Activated T-helper 1 cell treated with anti-CD3 and anti-CD28 coated beads, Interleukin-12 subunit alpha, Interleukin-12 subunit beta, Interleukin-2, Interleukin-4 antibody, amounts not matched to agents 30 ng/mL and 10 ng/mL and 1 ng/mL, durations not matched to agents 14 hours and 24 hours and 36 hours (primary cell): ENCODE measurements at regions not wholly inside any gene's neighbourhood (a gene's known extent, or its start where the extent isn't known, plus 50 kb on each side); places are given as distances from the start of the nearest gene placed in this dataset.
"Not testable (repeated sequence)": the region's sequence is repeated elsewhere in the genome, so short reads cannot be mapped to it uniquely, and the experiment has no call there.

ENCODE experiments used
- DNase-seq: peaks from one replicate; pipeline ENCODE4 v3.0.0; 2021; ENCODE audit warnings: low spot score
- H3K27ac Mint-ChIP-seq: one replicate; pipeline ENCODE4 v1.8.0; 2021; ENCODE audit warnings: mild to moderate bottlenecking, mixed read lengths
- H3K27me3 Mint-ChIP-seq: one replicate; pipeline ENCODE4 v1.8.0; 2022; ENCODE audit warnings: mild to moderate bottlenecking, moderate library complexity, mixed read lengths; ENCODE audit not compliant: insufficient read depth
- H3K36me3 Mint-ChIP-seq: one replicate; pipeline ENCODE4 v1.8.0; 2021; ENCODE audit warnings: low read depth, mixed read lengths
- H3K4me1 Mint-ChIP-seq: one replicate; pipeline ENCODE4 v1.8.0; 2021; ENCODE audit warnings: low read depth, mixed read lengths
- H3K4me3 Mint-ChIP-seq: one replicate; pipeline ENCODE4 v1.8.0; 2021; ENCODE audit warnings: mild to moderate bottlenecking, moderate library complexity, mixed read lengths
- H3K9me3 Mint-ChIP-seq: one replicate; pipeline ENCODE4 v1.8.0; 2021; ENCODE audit warnings: mixed read lengths
- intact Hi-C: fragments of 100-400 bp; cut with micrococcal nuclease; formaldehyde crosslinking; loops from one replicate; pipeline ENCODE4 v1.15.1; 2024

GRCh38 chr4:165548702-165549101 lies 169.9 kb downstream of the CPE start:
- DNase-seq = no peak
- intact Hi-C loops = no loop called here
- Mint-ChIP-seq H3K27ac (no peak overlapping the region), H3K4me1 (no peaks in the 10 kb centered on the region), H3K36me3 (no peaks in the 10 kb centered on the region), H3K27me3 (no peaks in the 10 kb centered on the region), H3K9me3 (no peaks in the 10 kb centered on the region), H3K4me3 (no peak overlapping the region)

- no peak for DNase-seq
- Mint-ChIP-seq H3K9me3 (no peaks in the 10 kb centered on the region), H3K4me1 (no peaks in the 10 kb centered on the region), H3K27ac (no peak overlapping the region), H3K36me3 (no peaks in the 10 kb centered on the region), H3K27me3 (no peaks in the 10 kb centered on the region), H3K4me3 (no peak overlapping the region)
- intact Hi-C loops = no loop called here
Observed at GRCh38 chr4:165553221-165553810, 174.5 kb downstream of the CPE start.

- no peak for DNase-seq
- Mint-ChIP-seq H3K4me1 (no peaks in the 10 kb centered on the region), H3K4me3 (no peak overlapping the region), H3K27me3 (no peaks in the 10 kb centered on the region), H3K9me3 (no peaks in the 10 kb centered on the region), H3K27ac (no peak overlapping the region), H3K36me3 (no peaks in the 10 kb centered on the region)
- intact Hi-C loops = no loop called here
Observed at GRCh38 chr4:165555302-165555701, 176.5 kb downstream of the CPE start.

GRCh38 chr4:165556383-165556782 lies 177.6 kb downstream of the CPE start:
- Mint-ChIP-seq H3K36me3 (no peaks in the 10 kb centered on the region), H3K4me3 (no peak overlapping the region), H3K4me1 (no peaks in the 10 kb centered on the region), H3K27ac (no peak overlapping the region), H3K9me3 (no peaks in the 10 kb centered on the region), H3K27me3 (no peaks in the 10 kb centered on the region)
- DNase-seq = no peak
- intact Hi-C loops = no loop called here

GRCh38 chr4:165560941-165561340 lies 182.1 kb downstream of the CPE start:
- H3K9me3 Mint-ChIP-seq = no peaks in the 10 kb centered on the region
- intact Hi-C loops = no loop called here
- H3K27me3 Mint-ChIP-seq = peaks cover under 1% of the 10 kb centered on the region
- DNase-seq = no peak
- no peaks in the 10 kb centered on the region for H3K36me3 Mint-ChIP-seq
- no peaks in the 10 kb centered on the region for H3K4me1 Mint-ChIP-seq
- no peak overlapping the region for H3K4me3 Mint-ChIP-seq
- no peak overlapping the region for H3K27ac Mint-ChIP-seq

GRCh38 chr4:165563851-165564250 lies 185.0 kb downstream of the CPE start:
- H3K36me3 Mint-ChIP-seq = no peaks in the 10 kb centered on the region
- no peak overlapping the region for H3K27ac Mint-ChIP-seq
- H3K4me1 Mint-ChIP-seq = no peaks in the 10 kb centered on the region
- DNase-seq = no peak
- H3K27me3 Mint-ChIP-seq = peaks cover 2% of the 10 kb centered on the region
- no peak overlapping the region for H3K4me3 Mint-ChIP-seq
- no peaks in the 10 kb centered on the region for H3K9me3 Mint-ChIP-seq
- intact Hi-C loops = no loop called here

- no peak for DNase-seq
- Mint-ChIP-seq H3K27me3 (peaks cover 2% of the 10 kb centered on the region), H3K27ac (no peak overlapping the region), H3K4me1 (no peaks in the 10 kb centered on the region), H3K4me3 (no peak overlapping the region), H3K36me3 (no peaks in the 10 kb centered on the region), H3K9me3 (no peaks in the 10 kb centered on the region)
- intact Hi-C loops = no loop called here
Observed at GRCh38 chr4:165569031-165569430, 190.2 kb downstream of the CPE start.

GRCh38 chr4:165571476-165571875 lies 192.7 kb downstream of the CPE start:
- DNase-seq, H3K36me3 Mint-ChIP-seq, H3K4me1 Mint-ChIP-seq, H3K27ac Mint-ChIP-seq, H3K9me3 Mint-ChIP-seq, intact Hi-C loops, H3K4me3 Mint-ChIP-seq, H3K27me3 Mint-ChIP-seq: not testable (repeated sequence)

- H3K27me3 Mint-ChIP-seq = no peaks in the 10 kb centered on the region
- no peaks in the 10 kb centered on the region for H3K4me1 Mint-ChIP-seq
- no peaks in the 10 kb centered on the region for H3K36me3 Mint-ChIP-seq
- H3K4me3 Mint-ChIP-seq = no peak overlapping the region
- intact Hi-C loops = no loop called here
- no peak for DNase-seq
- H3K27ac Mint-ChIP-seq = no peak overlapping the region
- no peaks in the 10 kb centered on the region for H3K9me3 Mint-ChIP-seq
Observed at GRCh38 chr4:165580351-165580905, 201.6 kb downstream of the CPE start.

- H3K4me3 Mint-ChIP-seq = no peak overlapping the region
- H3K9me3 Mint-ChIP-seq = no peaks in the 10 kb centered on the region
- H3K27ac Mint-ChIP-seq = no peak overlapping the region
- intact Hi-C loops = no loop called here
- H3K4me1 Mint-ChIP-seq = no peaks in the 10 kb centered on the region
- H3K27me3 Mint-ChIP-seq = no peaks in the 10 kb centered on the region
- no peak for DNase-seq
- H3K36me3 Mint-ChIP-seq = no peaks in the 10 kb centered on the region
Observed at GRCh38 chr4:165583341-165583740, 204.5 kb downstream of the CPE start.

- no peak for DNase-seq
- Mint-ChIP-seq H3K4me3 (no peak overlapping the region), H3K36me3 (no peaks in the 10 kb centered on the region), H3K4me1 (no peaks in the 10 kb centered on the region), H3K27ac (no peak overlapping the region), H3K27me3 (no peaks in the 10 kb centered on the region), H3K9me3 (no peaks in the 10 kb centered on the region)
- intact Hi-C loops = no loop called here
Observed at GRCh38 chr4:165584916-165585315, 206.1 kb downstream of the CPE start.

GRCh38 chr4:165588534-165589315 lies 209.9 kb downstream of the CPE start:
- H3K27ac Mint-ChIP-seq = no peak overlapping the region
- H3K36me3 Mint-ChIP-seq = no peaks in the 10 kb centered on the region
- intact Hi-C loops = no loop called here
- no peaks in the 10 kb centered on the region for H3K9me3 Mint-ChIP-seq
- H3K27me3 Mint-ChIP-seq = no peaks in the 10 kb centered on the region
- H3K4me3 Mint-ChIP-seq = no peak overlapping the region
- no peaks in the 10 kb centered on the region for H3K4me1 Mint-ChIP-seq
- no peak for DNase-seq

- Mint-ChIP-seq H3K4me1 (no peaks in the 10 kb centered on the region), H3K9me3 (no peaks in the 10 kb centered on the region), H3K36me3 (no peaks in the 10 kb centered on the region), H3K4me3 (no peak overlapping the region), H3K27ac (no peak overlapping the region), H3K27me3 (no peaks in the 10 kb centered on the region)
- no peak for DNase-seq
- intact Hi-C loops = no loop called here
Observed at GRCh38 chr4:165592386-165592785, 213.6 kb downstream of the CPE start.
